IPS-15b (cell line): ENCODE measurements at regions not wholly inside any gene's neighbourhood (a gene's known extent, or its start where the extent isn't known, plus 50 kb on each side); places are given as distances from the start of the nearest gene placed in this dataset.
A peak's percentile ranks its signal among the peaks of the same experiment; 100 is the strongest.

Experiments
- H3K27me3 ChIP-seq: one replicate; pipeline ENCODE4 v1.6.1; 2013; ENCODE audit warnings: low read length; ENCODE audit not compliant: control insufficient read depth, insufficient read depth
- H3K36me3 ChIP-seq: one replicate; pipeline ENCODE4 v1.6.1; 2013; ENCODE audit warnings: low read length; ENCODE audit not compliant: control insufficient read depth, insufficient read depth
- H3K4me1 ChIP-seq: one replicate; pipeline ENCODE4 v1.6.1; 2013; ENCODE audit warnings: mild to moderate bottlenecking, low read length; ENCODE audit not compliant: control insufficient read depth, insufficient read depth
- H3K4me3 ChIP-seq: one replicate; pipeline ENCODE4 v1.5.1; 2013; ENCODE audit warnings: low read depth, low read length
- H3K9ac ChIP-seq: one replicate; pipeline ENCODE4 v1.6.1; 2013; ENCODE audit warnings: low read depth, mild to moderate bottlenecking, low read length
- H3K9me3 ChIP-seq: one replicate; pipeline ENCODE4 v1.6.1; 2013; ENCODE audit warnings: mild to moderate bottlenecking, low read length; ENCODE audit not compliant: control insufficient read depth, insufficient read depth

DNA sequence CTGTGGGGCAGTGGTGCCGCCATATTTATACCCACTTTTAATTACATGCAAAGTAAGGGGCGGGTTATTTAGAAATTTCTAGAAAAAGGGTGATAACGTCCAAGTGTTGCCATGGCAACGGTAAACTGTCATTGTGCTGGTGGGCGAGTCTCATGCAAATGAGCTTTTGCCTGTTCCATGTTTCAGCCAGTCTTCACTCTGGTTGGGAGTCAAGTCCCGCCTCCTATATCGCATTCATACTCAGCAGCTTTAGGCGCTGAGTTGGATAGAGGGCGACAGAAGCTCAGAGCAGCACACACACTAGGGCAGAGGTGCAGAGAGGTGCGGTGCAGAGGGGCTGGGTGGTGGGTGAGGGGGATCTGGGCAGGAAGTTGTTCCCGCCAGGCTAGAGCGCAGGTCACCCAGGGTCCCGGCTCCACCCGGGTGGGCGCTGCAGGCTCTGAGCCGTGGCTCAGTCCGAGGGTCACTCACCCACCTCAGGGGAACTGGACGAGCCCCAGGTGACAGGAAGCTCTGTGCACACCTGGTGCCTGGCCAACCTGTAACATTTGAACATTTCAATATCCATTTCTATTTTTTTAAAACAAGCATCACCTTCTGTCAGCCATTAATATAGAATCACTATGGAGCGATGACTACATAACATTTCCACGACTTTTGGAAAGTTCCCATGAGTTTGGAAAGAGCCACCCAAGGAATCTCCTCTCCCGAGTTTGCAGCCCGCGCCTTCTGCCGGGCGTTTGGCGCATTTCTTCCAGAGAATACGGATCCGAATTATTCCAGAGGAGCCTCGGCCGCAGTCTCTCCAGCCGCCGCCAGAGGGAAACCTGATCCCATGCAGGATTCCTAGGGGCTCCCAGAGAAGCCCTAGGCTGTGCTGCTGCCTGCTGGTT is 89.1 kb upstream of the PHACTR3 start:
- H3K36me3 ChIP-seq: no peaks in the 10 kb centered on the region
- no peaks in the 10 kb centered on the region for H3K9me3 ChIP-seq
- peak overlapping the region; percentile 59 for H3K4me3 ChIP-seq
- peaks cover 3% of the 10 kb centered on the region for H3K27me3 ChIP-seq
- H3K9ac ChIP-seq: no peak overlapping the region
- H3K4me1 ChIP-seq: no peaks in the 10 kb centered on the region

DNA sequence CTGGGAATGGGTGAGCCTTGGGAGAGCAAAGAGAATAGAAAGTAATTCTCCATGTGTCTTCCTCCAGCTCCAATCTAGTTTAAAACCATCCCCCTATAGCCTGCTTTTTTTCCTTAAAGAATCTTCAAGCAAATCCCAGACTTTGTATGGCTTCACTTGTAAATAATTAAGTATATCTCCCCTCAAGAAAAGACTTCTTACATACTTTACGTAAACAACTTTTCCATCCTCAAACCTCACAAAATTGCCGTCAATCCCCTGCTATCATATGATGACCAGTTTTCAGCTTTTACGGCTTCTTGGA is 88.5 kb upstream of the PHACTR3 start:
- Histone ChIP-seq H3K4me1 (no peaks in the 10 kb centered on the region), H3K9me3 (no peaks in the 10 kb centered on the region), H3K36me3 (no peaks in the 10 kb centered on the region), H3K9ac (peak overlapping the region; percentile 50), H3K4me3 (no peak overlapping the region), H3K27me3 (peaks cover 3% of the 10 kb centered on the region)

DNA sequence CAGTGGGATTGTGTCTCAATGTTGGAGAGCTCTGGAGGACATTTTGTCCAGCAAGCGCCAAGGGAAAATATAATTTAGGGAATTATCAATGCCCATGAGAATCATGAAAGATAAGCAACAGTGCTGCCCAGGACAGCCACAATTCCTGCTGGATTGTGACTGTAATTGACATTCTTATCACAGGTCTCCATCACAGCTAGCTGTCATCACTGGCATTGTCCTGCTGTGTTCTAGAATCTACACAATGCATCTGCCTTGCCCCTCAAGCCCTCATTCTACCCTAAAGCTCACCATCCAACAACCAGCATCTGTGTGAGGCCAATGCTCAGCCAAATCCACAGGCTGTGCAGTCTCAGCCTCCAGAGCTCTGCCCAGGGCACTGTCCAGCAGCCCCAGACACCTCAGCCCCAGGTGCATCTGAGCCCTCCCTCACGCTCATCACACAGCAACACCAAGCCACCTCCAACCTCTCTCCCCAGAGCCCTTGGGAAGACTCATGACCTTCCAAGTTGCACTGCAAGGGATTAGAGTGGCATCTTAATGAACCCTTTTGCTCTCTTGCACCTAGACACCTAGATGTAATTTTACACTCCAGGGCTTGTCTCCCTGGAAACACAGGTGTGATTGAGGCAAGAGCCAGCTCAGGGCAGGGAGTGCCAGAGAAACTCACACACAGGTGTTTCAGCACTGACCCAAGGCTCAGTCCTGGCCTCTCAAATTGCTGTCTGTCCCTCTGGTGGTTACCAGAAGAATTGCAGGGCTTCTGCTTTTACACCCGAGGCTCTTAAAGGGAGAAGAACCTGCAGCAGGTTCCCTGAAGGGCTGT is 85.2 kb upstream of the PHACTR3 start:
- H3K4me1 ChIP-seq: no peaks in the 10 kb centered on the region
- H3K4me3 ChIP-seq: no peak overlapping the region
- no peaks in the 10 kb centered on the region for H3K36me3 ChIP-seq
- H3K27me3 ChIP-seq: peaks cover 3% of the 10 kb centered on the region
- no peaks in the 10 kb centered on the region for H3K9me3 ChIP-seq
- no peak overlapping the region for H3K9ac ChIP-seq

DNA sequence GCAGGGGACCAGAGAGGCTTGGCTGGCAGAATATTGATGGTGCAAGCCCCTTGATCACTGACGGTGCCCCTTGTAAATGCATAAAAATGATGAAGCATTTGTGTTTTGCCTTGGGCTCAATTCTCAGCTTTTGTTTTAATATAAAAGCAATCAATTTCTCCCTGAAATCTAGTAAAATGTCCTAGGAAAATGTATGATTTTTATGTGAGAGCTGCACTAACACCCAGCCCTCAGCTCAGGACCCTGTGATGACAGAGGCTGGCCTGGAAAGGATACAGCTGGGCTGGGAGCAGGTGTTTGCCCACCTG is 84.7 kb upstream of the PHACTR3 start:
- no peaks in the 10 kb centered on the region for H3K4me1 ChIP-seq
- no peaks in the 10 kb centered on the region for H3K9me3 ChIP-seq
- H3K4me3 ChIP-seq: no peak overlapping the region
- H3K36me3 ChIP-seq: no peaks in the 10 kb centered on the region
- H3K27me3 ChIP-seq: peaks cover 3% of the 10 kb centered on the region
- no peak overlapping the region for H3K9ac ChIP-seq

DNA sequence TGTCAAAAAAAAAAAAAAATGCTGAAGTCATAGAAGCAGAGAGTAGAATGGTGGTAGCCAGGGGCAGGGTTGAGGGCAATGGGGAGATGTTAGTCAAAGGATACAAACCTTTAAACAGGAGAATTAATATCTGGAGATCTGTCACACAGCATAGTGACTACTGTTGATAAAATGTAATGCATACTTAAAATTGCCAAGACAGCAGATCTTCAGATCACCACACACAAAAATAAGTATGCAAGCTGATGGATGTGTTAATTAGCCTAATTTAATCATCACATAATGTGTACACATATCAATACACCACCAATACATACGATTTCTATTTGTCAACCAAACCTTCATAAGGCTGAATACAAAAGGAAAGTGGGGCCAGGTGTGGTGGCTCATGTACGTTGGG is 83.5 kb upstream of the PHACTR3 start:
- Histone ChIP-seq H3K36me3 (no peaks in the 10 kb centered on the region), H3K27me3 (peaks cover 5% of the 10 kb centered on the region)

DNA sequence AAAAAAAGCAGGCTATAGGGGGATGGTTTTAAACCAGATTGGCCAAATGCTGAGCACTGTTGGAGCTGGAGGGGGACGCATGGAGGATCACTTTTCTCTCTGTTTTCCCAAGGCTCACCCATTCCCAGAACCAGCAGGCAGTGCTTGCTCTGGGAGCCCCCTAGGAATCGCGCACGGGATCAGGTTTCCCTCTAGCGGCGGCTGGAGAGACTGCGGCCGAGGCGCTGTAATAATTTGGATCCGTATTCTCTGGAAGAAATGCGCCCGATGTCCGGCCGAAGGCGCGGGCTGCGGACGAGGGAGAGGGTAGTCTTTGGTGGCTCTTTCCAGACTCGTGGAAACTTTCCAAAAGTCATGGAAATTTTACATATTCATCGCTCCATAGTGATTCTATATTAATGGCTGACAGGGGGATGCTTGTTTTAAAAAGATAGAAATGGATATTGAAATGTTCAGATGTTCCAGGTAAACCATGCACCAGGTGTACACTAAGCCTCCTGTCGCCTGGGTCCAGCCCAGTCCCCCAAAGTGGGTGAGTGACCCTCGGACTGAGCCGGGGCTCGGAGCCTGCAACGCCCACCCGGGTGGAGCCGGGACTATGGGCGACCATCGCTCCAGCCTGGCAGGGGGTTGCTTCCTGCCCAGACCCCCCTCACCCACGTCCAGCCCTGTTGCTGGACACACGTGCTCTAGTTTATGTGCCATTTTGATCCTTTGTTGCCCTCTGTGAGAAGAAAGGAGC is 78.7 kb upstream of the PHACTR3 start:
- H3K9me3 ChIP-seq: no peaks in the 10 kb centered on the region
- peaks cover 26% of the 10 kb centered on the region for H3K27me3 ChIP-seq
- H3K4me1 ChIP-seq: no peaks in the 10 kb centered on the region
- no peaks in the 10 kb centered on the region for H3K36me3 ChIP-seq
- H3K4me3 ChIP-seq: peak overlapping the region; percentile 37
- H3K9ac ChIP-seq: no peak overlapping the region

More for the DNA sequence above, 83.5 kb upstream of the PHACTR3 start:
- Histone ChIP-seq H3K9me3 (no peaks in the 10 kb centered on the region), H3K9ac (no peak overlapping the region), H3K4me1 (no peaks in the 10 kb centered on the region), H3K4me3 (no peak overlapping the region)

DNA sequence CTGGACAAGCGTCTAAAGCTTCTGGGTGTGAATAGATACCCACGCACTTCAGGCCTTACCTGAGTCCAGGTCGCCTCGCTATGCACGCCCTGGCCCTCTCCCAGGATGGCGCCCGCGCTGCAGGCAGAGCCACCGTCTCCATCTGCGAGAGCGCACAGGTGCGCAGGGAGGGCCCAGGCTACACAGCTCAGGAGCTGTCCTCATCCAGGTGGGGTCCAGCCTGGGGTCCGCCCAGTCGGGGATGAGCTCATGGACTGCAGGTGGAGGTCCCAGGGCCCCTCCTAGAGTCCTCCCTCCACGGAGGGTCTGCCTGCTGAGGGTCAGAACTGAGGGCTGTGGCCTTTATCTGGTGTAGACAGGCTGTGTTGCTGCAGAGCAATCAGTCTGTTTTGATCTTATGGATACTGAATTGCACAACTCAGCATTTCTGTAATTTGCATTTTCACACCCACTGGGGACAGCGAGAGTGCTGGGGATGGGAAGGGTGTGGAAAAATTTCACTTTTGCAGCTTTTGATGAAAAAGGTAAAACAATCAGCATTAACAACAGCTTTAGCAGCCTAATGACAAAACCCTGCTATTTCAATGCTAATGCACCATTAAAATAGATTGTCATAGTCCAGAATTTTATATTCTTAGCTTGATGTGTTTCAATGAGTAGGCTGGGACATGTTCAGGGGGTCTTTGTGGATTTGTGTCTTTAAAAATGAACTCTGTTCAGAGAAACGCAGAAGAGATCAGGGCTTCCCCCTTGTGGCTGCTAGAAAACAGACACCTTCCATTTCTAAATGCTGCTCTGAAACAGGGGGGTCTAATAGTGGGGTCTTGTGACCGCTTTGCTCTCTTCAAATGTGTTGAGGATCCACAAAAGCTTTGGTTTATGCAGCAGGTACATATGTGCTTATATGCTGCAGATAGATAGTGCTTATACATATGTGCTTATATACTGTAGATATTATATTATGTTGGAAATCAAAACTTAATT is 77.8 kb upstream of the PHACTR3 start:
- no peaks in the 10 kb centered on the region for H3K36me3 ChIP-seq
- no peak overlapping the region for H3K9ac ChIP-seq
- H3K4me1 ChIP-seq: no peaks in the 10 kb centered on the region
- no peaks in the 10 kb centered on the region for H3K9me3 ChIP-seq
- peaks cover 26% of the 10 kb centered on the region for H3K27me3 ChIP-seq
- peak overlapping the region; percentile 37 for H3K4me3 ChIP-seq

DNA sequence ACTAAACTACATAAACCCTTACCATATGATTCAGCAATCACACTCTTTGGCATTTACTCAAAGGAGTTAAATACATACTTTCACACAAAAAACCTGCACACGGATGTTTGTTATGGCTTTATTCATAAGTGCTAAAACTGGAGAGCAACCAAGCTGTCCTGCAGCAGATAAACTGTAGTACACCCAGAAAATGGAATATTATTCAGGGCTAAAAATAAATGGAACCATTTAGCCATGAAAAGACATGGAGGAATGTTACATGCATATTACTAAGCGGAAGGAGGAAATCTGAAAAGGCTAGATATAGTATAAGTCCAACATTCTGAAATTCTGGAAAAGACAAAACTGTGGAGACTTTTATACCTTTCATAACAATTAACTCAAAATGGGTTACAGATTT is 73.6 kb upstream of the PHACTR3 start:
- no peak overlapping the region for H3K9ac ChIP-seq
- no peaks in the 10 kb centered on the region for H3K4me1 ChIP-seq
- H3K4me3 ChIP-seq: no peak overlapping the region
- H3K27me3 ChIP-seq: peaks cover 21% of the 10 kb centered on the region
- H3K9me3 ChIP-seq: no peaks in the 10 kb centered on the region
- H3K36me3 ChIP-seq: no peaks in the 10 kb centered on the region

DNA sequence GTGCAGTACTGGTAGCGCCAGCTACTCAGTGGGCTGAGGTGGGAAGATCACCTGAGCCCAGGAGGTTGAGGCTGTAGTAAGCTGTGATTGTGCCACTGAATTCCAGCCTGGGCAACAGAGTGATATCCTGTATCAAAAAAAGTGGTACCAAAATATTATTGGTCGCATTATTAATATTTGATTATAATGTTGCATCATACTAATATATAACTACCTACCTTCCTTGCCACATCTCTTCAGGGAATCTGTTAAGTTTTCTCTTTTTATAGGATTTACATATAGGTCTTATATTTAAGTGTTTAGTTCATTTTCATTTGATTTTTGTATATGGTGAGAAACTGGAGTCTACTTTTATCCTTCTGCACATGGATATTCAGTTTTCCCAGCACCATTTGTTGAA is 66.3 kb upstream of the PHACTR3 start:
- Histone ChIP-seq H3K4me1 (no peaks in the 10 kb centered on the region), H3K27me3 (no peaks in the 10 kb centered on the region), H3K9ac (no peak overlapping the region), H3K36me3 (no peaks in the 10 kb centered on the region), H3K9me3 (no peaks in the 10 kb centered on the region), H3K4me3 (no peak overlapping the region)

DNA sequence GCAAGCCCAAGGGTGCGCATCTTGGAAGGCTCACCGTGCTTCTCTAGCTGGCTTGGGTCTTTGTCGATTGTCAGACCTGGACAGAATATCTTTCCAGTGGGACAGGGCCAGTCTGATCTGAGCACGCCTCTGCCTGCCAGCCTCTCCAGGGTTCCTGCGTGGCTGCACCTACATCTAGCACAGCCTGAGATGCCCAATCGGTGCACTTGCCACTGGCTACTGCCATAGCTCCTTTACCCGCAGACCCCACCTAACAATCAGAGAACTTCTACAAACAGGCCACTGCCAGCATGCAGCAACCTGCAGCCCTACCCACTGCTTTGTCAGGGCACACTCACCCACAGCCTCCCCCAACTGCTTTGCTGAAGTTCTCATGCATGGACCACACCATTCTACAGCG is 56.7 kb upstream of the PHACTR3 start:
- no peak overlapping the region for H3K9ac ChIP-seq
- no peaks in the 10 kb centered on the region for H3K36me3 ChIP-seq
- H3K4me1 ChIP-seq: no peaks in the 10 kb centered on the region
- peaks cover 2% of the 10 kb centered on the region for H3K27me3 ChIP-seq
- H3K4me3 ChIP-seq: no peak overlapping the region
- H3K9me3 ChIP-seq: no peaks in the 10 kb centered on the region
